DOHH2 (cell line): ENCODE measurements at regions not wholly inside any gene's neighbourhood (a gene's known extent, or its start where the extent isn't known, plus 50 kb on each side); places are given as distances from the start of the nearest gene placed in this dataset.

Experiments
- EZH2phosphoT487 ChIP-seq: fragments of 200-600 bp; sonication (generic); IDR thresholded peaks from 2 replicates; pipeline ENCODE4 v1.6.1; 2017; ENCODE audit warnings: borderline replicate concordance, mild to moderate bottlenecking, antibody characterized with exemption, low read length, moderate library complexity, mixed read lengths
- TF ChIP-seq, protein P1 (sequence below): fragments of 200-600 bp; sonication (generic); IDR thresholded peaks from one replicate; pipeline ENCODE4 v1.5.1; 2014; ENCODE audit warnings: antibody characterized with exemption, mild to moderate bottlenecking, low read depth, low read length; ENCODE audit not compliant: poor library complexity, severe bottlenecking

GRCh38 chr15:62750471-62750870 lies 292.1 kb upstream of the TPM1 start:
- TF ChIP-seq, protein P1, sequence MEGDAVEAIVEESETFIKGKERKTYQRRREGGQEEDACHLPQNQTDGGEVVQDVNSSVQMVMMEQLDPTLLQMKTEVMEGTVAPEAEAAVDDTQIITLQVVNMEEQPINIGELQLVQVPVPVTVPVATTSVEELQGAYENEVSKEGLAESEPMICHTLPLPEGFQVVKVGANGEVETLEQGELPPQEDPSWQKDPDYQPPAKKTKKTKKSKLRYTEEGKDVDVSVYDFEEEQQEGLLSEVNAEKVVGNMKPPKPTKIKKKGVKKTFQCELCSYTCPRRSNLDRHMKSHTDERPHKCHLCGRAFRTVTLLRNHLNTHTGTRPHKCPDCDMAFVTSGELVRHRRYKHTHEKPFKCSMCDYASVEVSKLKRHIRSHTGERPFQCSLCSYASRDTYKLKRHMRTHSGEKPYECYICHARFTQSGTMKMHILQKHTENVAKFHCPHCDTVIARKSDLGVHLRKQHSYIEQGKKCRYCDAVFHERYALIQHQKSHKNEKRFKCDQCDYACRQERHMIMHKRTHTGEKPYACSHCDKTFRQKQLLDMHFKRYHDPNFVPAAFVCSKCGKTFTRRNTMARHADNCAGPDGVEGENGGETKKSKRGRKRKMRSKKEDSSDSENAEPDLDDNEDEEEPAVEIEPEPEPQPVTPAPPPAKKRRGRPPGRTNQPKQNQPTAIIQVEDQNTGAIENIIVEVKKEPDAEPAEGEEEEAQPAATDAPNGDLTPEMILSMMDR, result no peak
- TF ChIP-seq EZH2phosphoT487, result no peak
